GM18951 (cell line): ENCODE measurements at regions not wholly inside any gene's neighbourhood (a gene's known extent, or its start where the extent isn't known, plus 50 kb on each side); places are given as distances from the start of the nearest gene placed in this dataset.

ENCODE experiments used
- POLR2A ChIP-seq: IDR thresholded peaks from 4 replicates; pipeline ENCODE4 v1.6.1; 2011; ENCODE audit warnings: mild to moderate bottlenecking; ENCODE audit not compliant: insufficient read length, insufficient read depth; ENCODE audit errors: extremely low read depth
- in situ Hi-C: fragments of 300-500 bp; cut with MboI; formaldehyde crosslinking; loops from one replicate; pipeline ENCODE4 v1.12.0; 2022; ENCODE audit warnings: low sequenced_read_pairs, mixed read lengths, inconsistent platforms; ENCODE audit not compliant: unreplicated experiment

- no peak for TF ChIP-seq POLR2A
- in situ Hi-C loops, result no loop called here
These were observed 89.1 kb downstream of the FAM76B start for GRCh38 chr11:95700471-95700817.

- in situ Hi-C loops, result no loop called here
- no peak for TF ChIP-seq POLR2A
These were observed 89.7 kb downstream of the FAM76B start for GRCh38 chr11:95699631-95700470.

- no peak for TF ChIP-seq POLR2A
- in situ Hi-C loops, result no loop called here
These were observed 90.7 kb downstream of the FAM76B start for GRCh38 chr11:95698676-95699557.

GRCh38 chr11:95697614-95698408, 91.8 kb downstream of the FAM76B start:
- TF ChIP-seq POLR2A, result no peak
- in situ Hi-C loops, result no loop called here

GRCh38 chr11:95695181-95695580, 94.4 kb downstream of the FAM76B start:
- in situ Hi-C loops, result no loop called here
- TF ChIP-seq POLR2A, result no peak

GRCh38 chr11:95693298-95693697, 96.3 kb downstream of the FAM76B start:
- in situ Hi-C loops, result no loop called here
- TF ChIP-seq POLR2A, result no peak

GRCh38 chr11:95692526-95693260, 96.9 kb downstream of the FAM76B start:
- TF ChIP-seq POLR2A, result no peak
- in situ Hi-C loops, result no loop called here

GRCh38 chr11:95690100-95690499, 99.5 kb downstream of the FAM76B start:
- no peak for TF ChIP-seq POLR2A
- in situ Hi-C loops, result no loop called here

GRCh38 chr11:95688501-95689222, 100.9 kb downstream of the FAM76B start:
- no peak for TF ChIP-seq POLR2A
- in situ Hi-C loops, result no loop called here

- in situ Hi-C loops, result no loop called here
- no peak for TF ChIP-seq POLR2A
These were observed 101.6 kb downstream of the FAM76B start for GRCh38 chr11:95688015-95688414.

- TF ChIP-seq POLR2A, result no peak
- in situ Hi-C loops, result no loop called here
These were observed 103.3 kb downstream of the FAM76B start for GRCh38 chr11:95686265-95686664.

- no peak for TF ChIP-seq POLR2A
- in situ Hi-C loops, result no loop called here
These were observed 104.9 kb downstream of the FAM76B start for GRCh38 chr11:95684701-95685100.
